CMK (cell line): ENCODE measurements at regions not wholly inside any gene's neighbourhood (a gene's known extent, or its start where the extent isn't known, plus 50 kb on each side); places are given as distances from the start of the nearest gene placed in this dataset.

Experiments used
- DNase-seq: peaks from one replicate; pipeline ENCODE4 v3.0.0-alpha.2; 2010; ENCODE audit warnings: low read depth

DNA sequence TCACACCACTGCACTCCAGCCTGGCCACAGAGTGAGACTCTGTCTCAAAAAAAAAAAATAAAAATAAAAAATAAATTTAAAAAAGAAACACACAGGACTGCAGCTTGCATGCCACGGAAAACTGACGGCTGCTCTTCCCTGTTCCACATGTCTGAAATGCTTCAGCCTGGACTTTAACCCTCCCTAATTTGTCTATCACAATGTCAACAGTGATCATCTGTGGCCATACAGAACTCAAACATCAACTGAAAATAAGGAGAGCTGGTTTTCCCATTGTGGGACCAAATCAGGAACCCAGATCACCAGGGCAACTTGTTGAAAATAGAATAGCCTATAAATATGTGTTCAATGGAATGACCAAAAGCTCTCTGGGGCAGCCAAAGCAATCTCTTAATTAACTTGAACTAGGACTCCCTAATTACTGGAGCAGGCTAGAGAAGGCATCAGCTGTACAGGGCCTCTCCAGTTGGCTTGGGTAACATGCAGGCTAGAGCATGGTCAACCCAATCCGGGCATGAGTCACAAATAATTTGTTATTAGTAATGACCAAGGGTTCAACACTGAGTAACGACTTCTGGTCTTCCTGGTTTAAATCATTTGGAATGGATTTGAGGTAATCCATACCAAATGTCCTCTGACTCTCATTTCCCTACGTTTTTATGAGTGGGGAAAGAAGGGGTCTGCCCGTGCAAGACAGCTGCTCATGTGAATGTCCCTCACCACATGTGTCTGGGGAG, 62.7 kb upstream of the KAZN start:
- DNase-seq: no peak

- DNase-seq: no peak
Measured at GRCh38 chr1:14538335-14538734, 60.1 kb upstream of the KAZN start.

DNA sequence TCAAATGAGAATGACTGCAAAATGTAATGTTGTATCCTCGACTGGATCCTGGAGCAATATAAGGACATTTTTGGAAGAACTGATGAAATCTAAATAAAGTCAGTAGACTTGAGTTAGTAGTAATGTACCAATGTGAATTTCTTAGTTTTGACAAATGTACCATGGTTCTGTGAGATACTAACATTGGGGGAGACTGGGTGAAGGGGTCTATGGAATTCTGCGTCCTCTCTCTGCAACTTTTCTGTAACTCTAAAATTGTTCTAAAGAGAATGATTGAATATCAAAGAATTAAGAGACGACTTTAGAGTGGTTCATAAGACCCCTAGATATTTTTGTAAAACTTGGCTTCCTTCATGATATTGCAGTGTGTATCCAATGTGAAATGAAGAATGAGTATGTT, 59.2 kb upstream of the KAZN start:
- no peak for DNase-seq

DNA sequence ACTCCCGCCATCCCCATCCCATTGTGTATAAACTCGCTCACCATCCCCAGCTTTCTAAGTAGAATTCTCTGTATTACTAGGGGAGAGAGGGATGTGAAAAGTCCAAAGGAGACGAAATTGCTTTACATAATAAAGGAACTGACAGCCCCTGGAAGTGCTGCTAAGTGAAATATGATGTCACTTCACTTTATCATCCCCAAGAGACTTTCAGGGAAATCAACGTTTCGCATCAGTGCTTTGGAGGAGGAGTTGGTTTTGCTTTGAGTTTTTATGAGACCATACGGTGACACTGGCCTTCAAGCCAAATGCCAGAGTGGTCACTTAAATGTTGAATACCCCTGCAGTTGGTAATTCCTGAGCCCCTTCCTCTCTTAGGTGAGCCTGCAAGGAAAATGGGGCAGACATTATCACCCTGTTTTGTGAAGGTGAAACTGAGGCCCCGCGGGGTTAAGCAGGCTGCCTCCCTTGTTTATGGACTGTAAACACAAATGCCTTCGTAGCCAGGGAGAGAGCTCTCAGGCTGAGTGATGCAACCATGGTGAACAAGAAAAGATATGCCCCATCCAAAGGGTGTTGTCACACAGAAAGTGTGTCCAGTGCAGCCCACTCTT, 58.4 kb upstream of the KAZN start:
- no peak for DNase-seq

DNA sequence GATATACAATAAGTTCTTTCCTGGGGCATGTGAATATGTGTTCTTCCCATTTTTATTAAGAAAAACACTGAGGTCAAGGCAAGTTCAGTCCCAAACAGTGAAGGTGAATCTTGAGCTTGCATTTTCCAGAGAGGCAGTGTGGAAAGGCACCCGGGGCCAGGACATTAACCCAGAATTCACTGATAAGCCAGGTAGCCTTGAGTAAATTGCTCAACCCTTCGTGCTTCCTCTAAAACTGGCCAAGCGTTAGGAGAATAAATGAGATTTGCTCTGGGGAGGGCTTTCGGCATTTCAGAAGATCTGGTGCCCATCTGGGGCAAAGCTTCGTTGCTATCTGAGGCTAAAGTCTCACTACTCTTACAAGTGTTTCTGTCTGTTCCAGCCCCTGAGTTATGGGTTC, 57.1 kb upstream of the KAZN start:
- no peak for DNase-seq

- no peak for DNase-seq
Measured at GRCh38 chr1:14543191-14543840, 55.2 kb upstream of the KAZN start.

DNA sequence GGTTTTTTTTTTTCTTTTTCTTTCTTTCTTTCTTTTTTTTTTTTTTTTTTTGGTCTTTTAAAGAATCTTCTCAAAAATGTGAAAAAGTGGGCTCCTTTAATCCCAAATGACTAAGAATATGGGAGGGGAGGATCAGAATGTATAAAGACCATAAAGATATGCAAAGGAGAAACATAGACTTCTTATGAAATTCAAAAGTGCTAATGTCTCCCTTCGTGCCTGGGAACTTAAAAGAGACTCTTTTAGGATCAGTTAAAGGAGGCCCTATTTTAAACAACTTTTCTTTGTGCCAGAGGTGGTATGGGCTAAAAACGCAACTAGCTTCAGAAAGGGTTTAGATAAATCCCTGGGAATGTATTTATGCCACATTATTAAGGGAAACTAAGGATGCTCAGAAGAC, 54.2 kb upstream of the KAZN start:
- DNase-seq: no peak

DNA sequence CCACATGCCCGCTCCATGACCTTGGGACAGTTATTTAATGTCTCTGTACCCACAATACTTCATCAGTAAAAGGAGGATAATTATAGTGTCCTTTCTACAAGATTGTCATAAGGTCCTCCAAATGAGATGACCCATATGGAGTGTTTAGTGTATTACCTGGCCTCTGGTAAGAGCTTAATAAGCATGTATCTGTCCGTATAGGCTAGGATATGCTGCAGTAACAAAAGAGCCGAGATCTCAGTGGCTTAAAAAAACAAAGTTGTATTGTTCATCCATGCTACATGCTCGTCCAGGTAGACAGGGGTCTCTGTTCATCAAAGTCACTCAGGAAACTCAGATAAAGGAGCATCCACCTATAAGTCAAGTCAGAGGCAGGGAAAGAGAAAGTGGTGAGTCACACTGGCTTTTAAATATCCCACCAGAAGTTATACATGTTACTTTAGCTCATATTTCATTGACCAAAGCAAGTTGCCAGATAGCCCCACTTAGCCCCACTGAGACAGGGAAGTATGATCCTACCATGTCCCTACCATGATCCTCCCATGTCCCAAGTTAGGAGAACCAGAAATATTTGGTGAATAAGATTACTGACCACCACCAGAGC, 53.0 kb upstream of the KAZN start:
- DNase-seq: no peak

DNA sequence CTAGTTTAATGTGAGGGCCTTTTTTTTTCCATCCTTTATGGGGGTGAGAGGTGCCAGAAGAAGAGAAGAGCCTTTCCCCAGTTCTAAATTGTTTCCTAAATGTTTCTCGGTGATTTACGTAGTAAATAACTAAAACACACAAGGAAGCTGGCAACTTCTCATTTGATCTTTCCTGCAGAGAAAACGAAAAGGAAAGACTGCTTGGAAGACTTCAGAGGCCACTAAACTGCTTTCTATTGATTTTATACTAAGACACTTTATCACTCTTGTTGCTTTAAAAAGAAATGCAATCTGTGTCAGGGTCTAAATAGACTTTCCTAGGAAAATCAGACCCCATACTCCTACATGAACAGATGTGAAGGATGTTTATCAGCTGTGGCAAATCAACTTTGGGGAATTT, 52.1 kb upstream of the KAZN start:
- no peak for DNase-seq
